Erythroblast (primary cell): ENCODE measurements at regions not wholly inside any gene's neighbourhood (a gene's known extent, or its start where the extent isn't known, plus 50 kb on each side); places are given as distances from the start of the nearest gene placed in this dataset.

Source experiments
- GATA1 ChIP-seq: IDR thresholded peaks from 2 replicates; pipeline ENCODE4 v1.6.1; 2011; ENCODE audit warnings: low read depth, mild to moderate bottlenecking, control low read depth, low read length, moderate library complexity
- POLR2A ChIP-seq: IDR thresholded peaks from 2 replicates; pipeline ENCODE4 v1.6.1; 2011; ENCODE audit warnings: mild to moderate bottlenecking, low read length

DNA sequence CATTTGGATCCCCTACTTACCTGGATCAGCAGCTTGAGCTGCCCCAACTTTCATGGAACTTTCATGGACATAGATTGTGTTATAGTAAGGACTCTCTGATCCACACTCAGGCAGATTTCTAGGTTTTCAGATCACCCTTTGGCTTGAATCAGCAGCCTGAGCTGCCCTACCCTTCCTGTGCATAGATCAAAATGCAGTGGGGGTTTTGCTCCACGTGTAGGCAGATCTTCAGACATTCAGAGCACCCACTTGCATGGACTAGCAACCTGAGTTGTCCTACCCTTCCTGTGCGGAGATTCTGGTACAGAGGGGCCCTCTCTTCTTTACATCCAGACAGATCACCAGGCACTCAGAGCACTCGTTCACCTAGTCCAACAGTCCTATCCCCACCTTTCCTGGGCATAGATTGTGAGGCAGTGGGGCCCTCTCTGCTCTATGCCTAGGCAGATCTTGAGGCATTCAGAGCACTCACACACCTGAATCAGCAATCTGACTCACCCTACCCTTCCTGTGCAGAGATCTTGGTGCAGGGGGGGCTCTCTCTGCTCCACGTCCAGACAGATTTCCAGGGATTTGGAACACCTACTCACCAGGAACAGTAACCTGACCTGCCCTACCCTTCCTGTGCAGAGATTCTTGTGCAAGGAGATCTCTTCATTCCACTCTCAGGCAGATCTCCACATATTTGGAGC, 705.2 kb upstream of the NRSN1 start:
- TF ChIP-seq POLR2A = no peak
- TF ChIP-seq GATA1 = no peak
